SU-DHL-6 (cell line): ENCODE measurements at regions not wholly inside any gene's neighbourhood (a gene's known extent, or its start where the extent isn't known, plus 50 kb on each side); places are given as distances from the start of the nearest gene placed in this dataset.

ENCODE experiments used
- CTCF ChIP-seq: fragments of 200-600 bp; sonication (generic); IDR thresholded peaks from one replicate; pipeline ENCODE4 v1.5.1; 2017; ENCODE audit warnings: antibody characterized with exemption, mild to moderate bottlenecking, low read length, moderate library complexity; ENCODE audit not compliant: insufficient read depth, poor library complexity, severe bottlenecking
- EZH2phosphoT487 ChIP-seq: fragments of 200-600 bp; sonication (generic), shearing (Covaris generic); conservative IDR thresholded peaks from 2 replicates; pipeline ENCODE4 v1.6.1; 2018; ENCODE audit warnings: mild to moderate bottlenecking, antibody characterized with exemption, low read length, moderate library complexity, mixed read lengths

DNA sequence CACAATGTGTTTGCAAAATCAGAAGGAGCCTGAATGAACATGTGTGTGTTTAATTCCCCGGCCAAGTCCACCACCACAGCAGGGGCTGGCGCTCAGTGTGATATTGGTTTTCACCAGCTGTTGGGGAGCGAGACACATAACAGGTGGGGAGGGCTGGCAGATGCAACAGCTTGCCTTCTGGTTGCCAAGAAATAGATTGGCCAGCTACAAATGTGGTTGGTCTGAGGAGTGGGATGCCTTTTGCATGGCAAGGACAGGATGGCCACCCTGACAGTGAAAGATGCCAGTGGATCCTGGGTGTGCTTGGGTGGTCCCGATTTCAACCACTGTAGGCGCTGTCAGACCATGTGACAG, 292.5 kb upstream of the FZD8 start:
- TF ChIP-seq CTCF (no peak), EZH2phosphoT487 (no peak)
